ENCODE measurements at regions not wholly inside any gene's neighbourhood (a gene's known extent, or its start where the extent isn't known, plus 50 kb on each side); places are given as distances from the start of the nearest gene placed in this dataset.

GRCh38 chr21:35635261-35635660 lies 425.1 kb downstream of the SETD4 start:
- DNase-seq = no peak

- DNase-seq = no peak
Observed at GRCh38 chr21:35633501-35633900, 426.8 kb downstream of the SETD4 start.

GRCh38 chr21:35632711-35633110 lies 427.6 kb downstream of the SETD4 start:
- DNase-seq = no peak

GRCh38 chr21:35628316-35628715 lies 432.0 kb downstream of the SETD4 start:
- no peak for DNase-seq

GRCh38 chr21:35627462-35627861 lies 432.9 kb downstream of the SETD4 start:
- DNase-seq = no peak

- no peak for DNase-seq
Observed at GRCh38 chr21:35625576-35625975, 434.8 kb downstream of the SETD4 start.

- no peak for DNase-seq
Observed at GRCh38 chr21:35624901-35625300, 435.4 kb downstream of the SETD4 start.

- DNase-seq = no peak
Observed at GRCh38 chr21:35622612-35623011, 437.7 kb downstream of the SETD4 start.

- no peak for DNase-seq
Observed at GRCh38 chr21:35619184-35619583, 441.1 kb downstream of the SETD4 start.

- DNase-seq = no peak
Observed at GRCh38 chr21:35617491-35617890, 442.8 kb downstream of the SETD4 start.

- DNase-seq = no peak
Observed at GRCh38 chr21:35616090-35616489, 444.2 kb downstream of the SETD4 start.

GRCh38 chr21:35615325-35615724 lies 445.0 kb downstream of the SETD4 start:
- no peak for DNase-seq

GRCh38 chr21:35614396-35614921 lies 445.9 kb downstream of the SETD4 start:
- no peak for DNase-seq

- no peak for DNase-seq
Observed at GRCh38 chr21:35611708-35612132, 448.6 kb downstream of the SETD4 start.

GRCh38 chr21:35609263-35609662 lies 451.1 kb downstream of the SETD4 start:
- no peak for DNase-seq

GRCh38 chr21:35607406-35607805 lies 452.9 kb downstream of the SETD4 start:
- DNase-seq = no peak

- no peak for DNase-seq
Observed at GRCh38 chr21:35606578-35606977, 453.7 kb downstream of the SETD4 start.

GRCh38 chr21:35606146-35606545 lies 454.2 kb downstream of the SETD4 start:
- DNase-seq = no peak

GRCh38 chr21:35603494-35603893 lies 456.8 kb downstream of the SETD4 start:
- no peak for DNase-seq

- no peak for DNase-seq
Observed at GRCh38 chr21:35602811-35603362, 457.4 kb downstream of the SETD4 start.

- DNase-seq = no peak
Observed at GRCh38 chr21:35601211-35601610, 459.1 kb downstream of the SETD4 start.

- DNase-seq = no peak
Observed at GRCh38 chr21:35599164-35599563, 461.2 kb downstream of the SETD4 start.

GRCh38 chr21:35597750-35598339 lies 462.5 kb downstream of the SETD4 start:
- DNase-seq = no peak

- DNase-seq = no peak
Observed at GRCh38 chr21:35594905-35595304, 465.4 kb downstream of the SETD4 start.

- no peak for DNase-seq
Observed at GRCh38 chr21:35593000-35593502, 467.3 kb downstream of the SETD4 start.
